Tibial nerve (tissue), 4 donors: ENCODE measurements at regions not wholly inside any gene's neighbourhood (a gene's known extent, or its start where the extent isn't known, plus 50 kb on each side); places are given as distances from the start of the nearest gene placed in this dataset.
"Not testable (repeated sequence)": the region's sequence is repeated elsewhere in the genome, so short reads cannot be mapped to it uniquely, and the experiment has no call there.

ENCODE experiments used
- DNase-seq, 2 donors: peaks; one replicate each; pipeline ENCODE4 v3.0.0-alpha.2; 2019; ENCODE audit warnings: low spot score in 2 of 2
- H3K27ac ChIP-seq, 4 donors: fragments of 200-600 bp; sonication (generic) in 3 of 4; one replicate each; pipeline ENCODE4 v1.5.1; 2017 to 2019; ENCODE audit warnings: mild to moderate bottlenecking in 1 of 4
- H3K27me3 ChIP-seq, 2 donors: fragments of 200-600 bp; sonication (generic) in 1 of 2; one replicate each; pipeline versions ENCODE4 v1.5.1 to v1.6.0; 2017 to 2019
- H3K36me3 ChIP-seq, 3 donors: fragments of 200-600 bp; sonication (generic); one replicate each; pipeline ENCODE4 v1.5.1; 2018 to 2019
- H3K4me1 ChIP-seq, 4 donors: fragments of 200-600 bp; sonication (generic) in 3 of 4; one replicate each; pipeline ENCODE4 v1.5.1; 2017 to 2019
- H3K4me3 ChIP-seq, 4 donors: fragments of 200-600 bp; sonication (generic) in 3 of 4; one replicate each; pipeline ENCODE4 v1.5.1; 2017 to 2019; ENCODE audit warnings: mild to moderate bottlenecking in 1 of 4, moderate library complexity in 1 of 4
- H3K9me3 ChIP-seq, 4 donors: fragments of 200-600 bp; sonication (generic) in 3 of 4; one replicate each; pipeline ENCODE4 v1.5.1; 2017 to 2019
- EP300 ChIP-seq, 2 donors: sonication (generic); formaldehyde crosslinking; IDR thresholded peaks; one replicate each; pipeline ENCODE4 v1.6.1; 2017; ENCODE audit warnings: antibody characterized with exemption in 2 of 2, mild to moderate bottlenecking in 1 of 2
- POLR2A ChIP-seq, 2 donors: fragments of 450-650 bp; IDR thresholded peaks; one replicate each; pipeline ENCODE4 v1.6.1; 2017; ENCODE audit warnings: antibody characterized with exemption in 2 of 2, mild to moderate bottlenecking in 2 of 2, moderate library complexity in 2 of 2
- WGBS, 2 donors: methylation state at CpG; one replicate each; pipeline ENCODE4 v1.1.5; 2018; 5-methylcytosine and 5-hydroxymethylcytosine counted together
- TF ChIP-seq, protein P1 (sequence below), 5 experiments: fragments of 200-600 bp in 3 of 5; fragments of 450-650 bp in 2 of 5; sonication (generic) in 3 of 5; IDR thresholded peaks; one replicate each; pipeline ENCODE4 v1.5.1; 2016 to 2019; ENCODE audit warnings: antibody characterized with exemption in 5 of 5, mild to moderate bottlenecking in 3 of 5, moderate library complexity in 2 of 5

DNA sequence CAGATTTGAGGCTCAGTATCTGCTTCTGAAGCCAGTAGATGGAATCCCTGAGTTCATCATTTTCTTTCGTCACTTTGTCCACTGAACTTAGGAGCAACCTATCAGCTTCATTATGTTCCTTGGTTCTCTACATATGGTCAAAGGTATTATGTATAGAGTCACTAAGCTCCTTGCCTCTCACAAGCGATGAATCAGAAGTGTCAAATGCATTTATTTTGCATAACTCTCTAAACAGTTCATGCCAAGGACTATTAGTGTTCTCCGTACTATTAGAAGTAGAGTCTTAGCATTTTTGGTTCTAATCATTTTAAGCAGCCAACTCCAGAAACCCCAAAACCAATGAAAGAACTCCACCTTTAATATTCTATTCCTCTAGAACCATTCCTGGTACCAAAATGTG is 278.5 kb downstream of the C12orf75 start:
- H3K9me3 ChIP-seq, H3K27ac ChIP-seq, H3K36me3 ChIP-seq, H3K4me3 ChIP-seq, H3K4me1 ChIP-seq, H3K27me3 ChIP-seq, DNase-seq: not testable (repeated sequence)
- 91 to 98% methylated on average over 3 of the region's 3 CpGs for WGBS, 2 donors

DNA sequence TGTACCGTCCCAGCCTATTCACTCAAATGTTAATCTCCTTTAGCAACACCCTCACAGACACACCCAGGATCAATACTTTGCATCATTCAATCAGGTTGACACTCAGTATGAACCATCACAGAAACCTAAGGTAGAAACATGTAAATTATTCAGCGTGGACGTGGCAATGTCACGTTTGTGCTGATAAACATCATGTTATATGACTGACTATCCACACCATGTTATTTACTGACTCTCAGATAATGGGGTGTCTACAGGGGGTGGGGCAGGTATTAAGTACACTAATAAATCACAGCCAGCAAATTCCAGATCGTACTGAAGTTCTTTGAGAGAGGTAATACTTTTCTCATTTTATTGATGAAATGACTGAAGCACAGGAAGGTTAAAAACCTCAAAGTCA is 280.0 kb downstream of the C12orf75 start:
- H3K27ac ChIP-seq, result no peak overlapping the region
- no peaks in the 10 kb centered on the region for H3K4me1 ChIP-seq
- no peaks in the 10 kb centered on the region for H3K27me3 ChIP-seq
- TF ChIP-seq, protein P1, sequence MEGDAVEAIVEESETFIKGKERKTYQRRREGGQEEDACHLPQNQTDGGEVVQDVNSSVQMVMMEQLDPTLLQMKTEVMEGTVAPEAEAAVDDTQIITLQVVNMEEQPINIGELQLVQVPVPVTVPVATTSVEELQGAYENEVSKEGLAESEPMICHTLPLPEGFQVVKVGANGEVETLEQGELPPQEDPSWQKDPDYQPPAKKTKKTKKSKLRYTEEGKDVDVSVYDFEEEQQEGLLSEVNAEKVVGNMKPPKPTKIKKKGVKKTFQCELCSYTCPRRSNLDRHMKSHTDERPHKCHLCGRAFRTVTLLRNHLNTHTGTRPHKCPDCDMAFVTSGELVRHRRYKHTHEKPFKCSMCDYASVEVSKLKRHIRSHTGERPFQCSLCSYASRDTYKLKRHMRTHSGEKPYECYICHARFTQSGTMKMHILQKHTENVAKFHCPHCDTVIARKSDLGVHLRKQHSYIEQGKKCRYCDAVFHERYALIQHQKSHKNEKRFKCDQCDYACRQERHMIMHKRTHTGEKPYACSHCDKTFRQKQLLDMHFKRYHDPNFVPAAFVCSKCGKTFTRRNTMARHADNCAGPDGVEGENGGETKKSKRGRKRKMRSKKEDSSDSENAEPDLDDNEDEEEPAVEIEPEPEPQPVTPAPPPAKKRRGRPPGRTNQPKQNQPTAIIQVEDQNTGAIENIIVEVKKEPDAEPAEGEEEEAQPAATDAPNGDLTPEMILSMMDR (IDR thresholded peaks at IDR 0.05), result no peak
- no peak for TF ChIP-seq POLR2A (IDR thresholded peaks at IDR 0.05)
- TF ChIP-seq EP300 (IDR thresholded peaks at IDR 0.05), result no peak
- H3K36me3 ChIP-seq, result no peaks in the 10 kb centered on the region
- WGBS, 2 donors, result 85 to 92% methylated on average over 5 of the region's 5 CpGs
- no peak for DNase-seq
- no peaks in the 10 kb centered on the region for H3K9me3 ChIP-seq
- H3K4me3 ChIP-seq, result no peak overlapping the region

DNA sequence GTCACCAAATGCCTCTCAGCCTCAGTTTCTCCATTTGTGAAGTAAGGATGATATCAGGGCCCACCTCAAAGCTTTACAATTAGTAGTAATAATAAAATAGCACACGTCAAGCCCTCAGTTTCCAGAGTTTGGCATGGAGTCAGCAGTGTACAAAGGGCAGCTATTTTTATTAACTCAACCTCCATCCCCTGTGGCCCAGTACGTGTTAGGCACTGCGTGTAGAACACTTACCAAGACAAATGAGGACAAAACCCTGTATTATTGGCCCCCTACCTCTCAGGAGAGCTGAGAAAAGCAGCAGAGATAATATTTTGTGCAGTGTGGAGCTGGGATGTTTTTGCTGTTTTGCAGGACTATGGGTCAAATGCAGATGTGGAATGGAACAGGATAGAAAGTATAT is 280.8 kb downstream of the C12orf75 start:
- TF ChIP-seq POLR2A (IDR thresholded peaks at IDR 0.05) (no peak), EP300 (IDR thresholded peaks at IDR 0.05) (no peak)
- TF ChIP-seq, protein P1 (IDR thresholded peaks at IDR 0.05), result no peak
- Histone ChIP-seq H3K9me3 (no peaks in the 10 kb centered on the region), H3K36me3 (no peaks in the 10 kb centered on the region), H3K27me3 (no peaks in the 10 kb centered on the region), H3K4me3 (no peak overlapping the region), H3K27ac (no peak overlapping the region), H3K4me1 (no peaks in the 10 kb centered on the region)
- 50 to 52% methylated on average over 3 of the region's 3 CpGs for WGBS, 2 donors
- DNase-seq, result no peak

DNA sequence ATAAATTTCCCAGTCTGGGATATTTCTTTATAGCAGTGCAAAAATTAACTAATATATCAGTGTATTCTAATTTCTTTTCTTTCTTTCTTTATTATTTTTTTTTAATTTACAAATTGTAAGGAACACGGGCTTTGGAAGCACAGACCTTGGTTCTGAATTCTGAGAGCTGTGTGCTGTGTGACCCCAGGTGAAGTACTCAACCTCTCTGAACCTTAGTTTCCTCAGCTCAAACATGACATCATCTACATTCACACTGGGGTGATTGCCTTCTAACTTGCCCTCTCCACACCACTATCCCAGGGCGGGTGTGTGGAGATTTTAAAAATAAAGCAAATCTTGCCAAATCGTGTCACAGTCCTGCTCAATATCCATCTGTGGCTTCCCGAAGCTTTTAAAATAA is 282.8 kb downstream of the C12orf75 start:
- no peak overlapping the region for H3K27ac ChIP-seq
- no peaks in the 10 kb centered on the region for H3K9me3 ChIP-seq
- H3K27me3 ChIP-seq, result no peaks in the 10 kb centered on the region
- WGBS, 2 donors, result 85 to 87% methylated on average over 4 of the region's 4 CpGs
- TF ChIP-seq, protein P1 (IDR thresholded peaks at IDR 0.05), result no peak
- TF ChIP-seq POLR2A (IDR thresholded peaks at IDR 0.05) (no peak), EP300 (IDR thresholded peaks at IDR 0.05) (no peak)
- DNase-seq, result no peak
- no peak overlapping the region for H3K4me3 ChIP-seq
- H3K4me1 ChIP-seq, result no peaks in the 10 kb centered on the region
- no peaks in the 10 kb centered on the region for H3K36me3 ChIP-seq

DNA sequence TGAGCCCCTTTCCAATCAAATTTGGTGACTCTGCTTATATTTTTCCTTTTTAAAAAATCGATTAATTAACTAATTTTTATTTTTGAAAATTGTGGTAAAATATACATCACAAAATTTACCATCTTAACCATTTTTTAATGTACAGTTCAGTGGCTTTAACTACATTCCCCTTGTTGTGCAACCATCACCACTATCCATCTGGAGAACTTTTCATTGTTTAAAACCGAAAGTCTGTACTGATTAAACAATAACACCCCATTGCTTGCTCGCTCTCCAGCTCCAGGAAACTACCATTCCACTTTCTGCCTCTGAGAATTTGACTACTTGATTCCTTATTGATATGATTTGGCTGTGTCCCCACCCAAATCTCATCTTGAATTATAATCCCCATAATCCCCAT is 283.4 kb downstream of the C12orf75 start:
- TF ChIP-seq POLR2A (IDR thresholded peaks at IDR 0.05) (no peak), EP300 (IDR thresholded peaks at IDR 0.05) (no peak)
- TF ChIP-seq, protein P1 (IDR thresholded peaks at IDR 0.05), result no peak
- WGBS, 2 donors, result 83 to 84% methylated on average over 3 of the region's 3 CpGs
- Histone ChIP-seq H3K4me1 (no peaks in the 10 kb centered on the region), H3K9me3 (no peaks in the 10 kb centered on the region), H3K36me3 (no peaks in the 10 kb centered on the region), H3K4me3 (no peak overlapping the region), H3K27me3 (no peaks in the 10 kb centered on the region), H3K27ac (no peak overlapping the region)
- no peak for DNase-seq

DNA sequence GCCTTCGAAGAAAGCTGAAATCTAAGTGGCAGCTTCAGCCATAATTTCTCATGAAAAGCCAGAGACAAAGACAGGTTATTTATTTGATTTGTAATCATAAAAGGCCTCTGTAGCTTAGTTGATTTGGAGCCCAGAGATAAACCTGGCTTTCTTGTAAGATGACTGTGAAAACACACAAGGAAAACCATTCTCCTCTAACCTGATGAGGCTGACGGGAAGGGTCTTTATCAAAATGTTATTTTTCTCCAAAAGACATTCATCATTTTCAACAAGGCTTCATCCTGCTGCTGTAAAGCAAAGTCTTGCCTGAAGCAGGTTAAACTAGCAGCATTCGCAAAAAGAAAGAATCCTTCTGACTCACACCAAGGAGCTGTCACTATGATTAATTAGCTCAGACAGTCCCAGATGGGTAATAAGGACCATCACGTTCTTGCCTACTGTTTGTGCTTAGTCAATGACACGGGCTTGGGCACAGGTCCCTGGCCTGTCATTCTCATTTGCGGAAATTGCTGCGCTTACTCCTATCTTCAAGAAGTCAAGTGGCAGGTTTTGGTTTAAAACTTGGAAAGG is 286.6 kb downstream of the C12orf75 start:
- DNase-seq, result no peak
- Histone ChIP-seq H3K9me3 (no peaks in the 10 kb centered on the region), H3K4me3 (no peak overlapping the region), H3K36me3 (no peaks in the 10 kb centered on the region), H3K27ac (no peak overlapping the region), H3K27me3 (no peaks in the 10 kb centered on the region), H3K4me1 (no peaks in the 10 kb centered on the region)
- TF ChIP-seq EP300 (IDR thresholded peaks at IDR 0.05) (no peak), POLR2A (IDR thresholded peaks at IDR 0.05) (no peak)
- TF ChIP-seq, protein P1 (IDR thresholded peaks at IDR 0.05), result no peak
- 70 to 74% methylated on average over 7 of the region's 7 CpGs for WGBS, 2 donors
